Smooth muscle cell of the brain vasculature (primary cell): ENCODE measurements at regions not wholly inside any gene's neighbourhood (a gene's known extent, or its start where the extent isn't known, plus 50 kb on each side); places are given as distances from the start of the nearest gene placed in this dataset.
"Not testable (repeated sequence)": the region's sequence is repeated elsewhere in the genome, so short reads cannot be mapped to it uniquely, and the experiment has no call there.

Source experiments
- DNase-seq: peaks from one replicate; pipeline ENCODE4 v3.0.0-alpha.2; 2012; ENCODE audit warnings: low read depth, low spot score

GRCh38 chr1:14137411-14138134, 437.6 kb downstream of the PRDM2 start:
- no peak for DNase-seq

- DNase-seq, result no peak
These were observed 438.1 kb downstream of the PRDM2 start for GRCh38 chr1:14138135-14138506.

GRCh38 chr1:14138687-14139086, 438.7 kb downstream of the PRDM2 start:
- DNase-seq, result no peak

GRCh38 chr1:14140831-14141401, 440.9 kb downstream of the PRDM2 start:
- no peak for DNase-seq

GRCh38 chr1:14141656-14142055, 441.7 kb downstream of the PRDM2 start:
- no peak for DNase-seq

- no peak for DNase-seq
These were observed 442.6 kb downstream of the PRDM2 start for GRCh38 chr1:14142397-14143100.

GRCh38 chr1:14143777-14144176, 443.8 kb downstream of the PRDM2 start:
- no peak for DNase-seq

GRCh38 chr1:14148526-14148925, 448.5 kb downstream of the PRDM2 start:
- DNase-seq, result no peak

- DNase-seq, result no peak
These were observed 449.1 kb upstream of the KAZN start for GRCh38 chr1:14149431-14149830.

GRCh38 chr1:14156543-14156942, 441.9 kb upstream of the KAZN start:
- DNase-seq, result no peak

- DNase-seq, result no peak
These were observed 437.7 kb upstream of the KAZN start for GRCh38 chr1:14160781-14161180.

- DNase-seq, result no peak
These were observed 435.2 kb upstream of the KAZN start for GRCh38 chr1:14163246-14163645.

GRCh38 chr1:14165371-14165801, 433.1 kb upstream of the KAZN start:
- no peak for DNase-seq

GRCh38 chr1:14167884-14168283, 430.6 kb upstream of the KAZN start:
- no peak for DNase-seq

GRCh38 chr1:14168326-14169063, 430.0 kb upstream of the KAZN start:
- no peak for DNase-seq

GRCh38 chr1:14173598-14173997, 424.9 kb upstream of the KAZN start:
- no peak for DNase-seq

- not testable (repeated sequence) for DNase-seq
These were observed 420.6 kb upstream of the KAZN start for GRCh38 chr1:14177866-14178265.

- DNase-seq, result no peak
These were observed 417.7 kb upstream of the KAZN start for GRCh38 chr1:14180738-14181137.

GRCh38 chr1:14181191-14181795, 417.2 kb upstream of the KAZN start:
- DNase-seq, result no peak

GRCh38 chr1:14182856-14183255, 415.6 kb upstream of the KAZN start:
- DNase-seq, result no peak

- no peak for DNase-seq
These were observed 415.2 kb upstream of the KAZN start for GRCh38 chr1:14183329-14183728.

GRCh38 chr1:14184454-14184853, 414.0 kb upstream of the KAZN start:
- DNase-seq, result no peak
